ENCODE measurements at regions not wholly inside any gene's neighbourhood (a gene's known extent, or its start where the extent isn't known, plus 50 kb on each side); places are given as distances from the start of the nearest gene placed in this dataset.
A peak's percentile ranks its signal among the peaks of the same experiment; 100 is the strongest.

- ChIA-PET CTCF (no interaction called here), POLR2A (no interaction called here)
- no peak for DNase-seq (ENCODE audit: extremely low spot score)
- TF ChIP-seq PKNOX1 (IDR thresholded peaks at IDR 0.05) (peak; percentile 55), NFRKB (IDR thresholded peaks at IDR 0.05) (no peak)
Measured at GRCh38 chr16:7055443-7055842, 277.2 kb upstream of the RBFOX1 start.

GRCh38 chr16:7051591-7052349, 280.9 kb upstream of the RBFOX1 start:
- ChIA-PET CTCF (no interaction called here), POLR2A (no interaction called here)
- TF ChIP-seq SP1 (IDR thresholded peaks at IDR 0.05) (no peak), PKNOX1 (IDR thresholded peaks at IDR 0.05) (no peak)
- no peak for DNase-seq (ENCODE audit: extremely low spot score)

GRCh38 chr16:7044331-7044730, 288.3 kb upstream of the RBFOX1 start:
- CTCF ChIA-PET, result no interaction called here
- DNase-seq (ENCODE audit: extremely low spot score), result no peak
- POLR2A ChIA-PET, result no interaction called here
- TF ChIP-seq BHLHE40 (IDR thresholded peaks at IDR 0.05; ENCODE audit: borderline replicate concordance), result no peak

GRCh38 chr16:7038475-7038874, 294.2 kb upstream of the RBFOX1 start:
- TF ChIP-seq ELF4 (IDR thresholded peaks at IDR 0.05) (no peak), CTBP1 (IDR thresholded peaks at IDR 0.05; ENCODE audit: borderline replicate concordance) (no peak), TARDBP (IDR thresholded peaks at IDR 0.05) (no peak), FOXK2 (IDR thresholded peaks at IDR 0.05) (no peak), ZNF384 (IDR thresholded peaks at IDR 0.05) (no peak), SP1 (IDR thresholded peaks at IDR 0.05) (no peak), NFRKB (IDR thresholded peaks at IDR 0.05) (no peak), PKNOX1 (IDR thresholded peaks at IDR 0.05) (no peak), ARNT (IDR thresholded peaks at IDR 0.05) (no peak), FOXM1 (IDR thresholded peaks at IDR 0.05; ENCODE audit: borderline replicate concordance) (no peak)
- CTCF ChIA-PET, result no interaction called here
- POLR2A ChIA-PET, result no interaction called here
- DNase-seq (ENCODE audit: extremely low spot score), result no peak

- TF ChIP-seq TARDBP (IDR thresholded peaks at IDR 0.05) (no peak), BHLHE40 (IDR thresholded peaks at IDR 0.05; ENCODE audit: borderline replicate concordance) (no peak), NFRKB (IDR thresholded peaks at IDR 0.05) (no peak), CTBP1 (IDR thresholded peaks at IDR 0.05; ENCODE audit: borderline replicate concordance) (no peak), SUZ12 (IDR thresholded peaks at IDR 0.05) (no peak), ZNF384 (IDR thresholded peaks at IDR 0.05) (no peak), HDGF (IDR thresholded peaks at IDR 0.05; ENCODE audit: borderline replicate concordance) (no peak), FOXM1 (IDR thresholded peaks at IDR 0.05; ENCODE audit: borderline replicate concordance) (no peak), FOXA1 (IDR thresholded peaks at IDR 0.05) (no peak), L3MBTL2 (conservative IDR thresholded peaks at IDR 0.05) (no peak)
- DNase-seq (ENCODE audit: extremely low spot score), result no peak
- ChIA-PET CTCF (no interaction called here), POLR2A (no interaction called here)
Measured at GRCh38 chr16:7037495-7037894, 295.1 kb upstream of the RBFOX1 start.

GRCh38 chr16:7031031-7031430, 301.6 kb upstream of the RBFOX1 start:
- CTCF ChIA-PET, result no interaction called here
- no peak for DNase-seq (ENCODE audit: extremely low spot score)
- POLR2A ChIA-PET, result no interaction called here
- TF ChIP-seq TARDBP (IDR thresholded peaks at IDR 0.05), result no peak
- no peak for TF ChIP-seq SP1 (IDR thresholded peaks at IDR 0.05)
- TF ChIP-seq SUZ12 (IDR thresholded peaks at IDR 0.05), result no peak
- TF ChIP-seq FOXM1 (IDR thresholded peaks at IDR 0.05; ENCODE audit: borderline replicate concordance), result no peak
- no peak for TF ChIP-seq ELF4 (IDR thresholded peaks at IDR 0.05)
- TF ChIP-seq BHLHE40 (IDR thresholded peaks at IDR 0.05; ENCODE audit: borderline replicate concordance), result no peak
- no peak for TF ChIP-seq HDGF (IDR thresholded peaks at IDR 0.05; ENCODE audit: borderline replicate concordance)
- no peak for TF ChIP-seq ARNT (IDR thresholded peaks at IDR 0.05)
- TF ChIP-seq CTBP1 (IDR thresholded peaks at IDR 0.05; ENCODE audit: borderline replicate concordance), result no peak
- TF ChIP-seq NFRKB (IDR thresholded peaks at IDR 0.05), result no peak
- TF ChIP-seq FOXA1 (IDR thresholded peaks at IDR 0.05), result no peak
- no peak for TF ChIP-seq L3MBTL2 (conservative IDR thresholded peaks at IDR 0.05)
- TF ChIP-seq FOXK2 (IDR thresholded peaks at IDR 0.05), result no peak

GRCh38 chr16:7027401-7027800, 305.2 kb upstream of the RBFOX1 start:
- CTCF ChIA-PET, result no interaction called here

More at GRCh38 chr16:7027401-7027800, 305.2 kb upstream of the RBFOX1 start:
- DNase-seq (ENCODE audit: extremely low spot score), result no peak
- POLR2A ChIA-PET, result no interaction called here
- TF ChIP-seq ELF4 (IDR thresholded peaks at IDR 0.05), result no peak
- no peak for TF ChIP-seq L3MBTL2 (conservative IDR thresholded peaks at IDR 0.05)
- no peak for TF ChIP-seq LEF1 (IDR thresholded peaks at IDR 0.05; ENCODE audit: borderline replicate concordance)
- TF ChIP-seq FOXM1 (IDR thresholded peaks at IDR 0.05; ENCODE audit: borderline replicate concordance), result no peak
- no peak for TF ChIP-seq SP1 (IDR thresholded peaks at IDR 0.05)
- no peak for TF ChIP-seq TARDBP (IDR thresholded peaks at IDR 0.05)
- no peak for TF ChIP-seq NFRKB (IDR thresholded peaks at IDR 0.05)
- TF ChIP-seq FOXA1 (IDR thresholded peaks at IDR 0.05), result no peak
- TF ChIP-seq HDGF (IDR thresholded peaks at IDR 0.05; ENCODE audit: borderline replicate concordance), result no peak
- TF ChIP-seq SUZ12 (IDR thresholded peaks at IDR 0.05), result no peak
- TF ChIP-seq BHLHE40 (IDR thresholded peaks at IDR 0.05; ENCODE audit: borderline replicate concordance), result no peak
- TF ChIP-seq ARNT (IDR thresholded peaks at IDR 0.05), result no peak
- TF ChIP-seq ZNF384 (IDR thresholded peaks at IDR 0.05), result no peak
- TF ChIP-seq FOXK2 (IDR thresholded peaks at IDR 0.05), result no peak
- TF ChIP-seq CTBP1 (IDR thresholded peaks at IDR 0.05; ENCODE audit: borderline replicate concordance), result no peak
